Activated T-helper 2 cell treated with anti-CD3 and anti-CD28 coated beads, Interferon-gamma antibody, Interleukin-2, Interleukin-4, amounts not matched to agents 10 μg/mL and 5 μg/mL and 100 μg/mL, durations not matched to agents 14 hours and 24 hours and 36 hours (primary cell): ENCODE measurements at regions not wholly inside any gene's neighbourhood (a gene's known extent, or its start where the extent isn't known, plus 50 kb on each side); places are given as distances from the start of the nearest gene placed in this dataset.

Experiments
- DNase-seq: peaks from one replicate; pipeline ENCODE4 v3.0.0; 2021; ENCODE audit warnings: low spot score
- H3K27ac Mint-ChIP-seq: one replicate; pipeline ENCODE4 v1.8.0; 2021; ENCODE audit warnings: mixed read lengths
- H3K27me3 Mint-ChIP-seq: one replicate; pipeline ENCODE4 v1.8.0; 2021; ENCODE audit warnings: low read depth, mixed read lengths
- H3K36me3 Mint-ChIP-seq: one replicate; pipeline ENCODE4 v1.8.0; 2021; ENCODE audit warnings: low read depth, mixed read lengths
- H3K4me1 Mint-ChIP-seq: one replicate; pipeline ENCODE4 v1.8.0; 2021; ENCODE audit warnings: low read depth, mixed read lengths
- H3K4me3 Mint-ChIP-seq: one replicate; pipeline ENCODE4 v1.8.0; 2021; ENCODE audit warnings: low read depth, mild to moderate bottlenecking, moderate library complexity, mixed read lengths
- H3K9me3 Mint-ChIP-seq: one replicate; pipeline ENCODE4 v1.8.0; 2021; ENCODE audit warnings: mixed read lengths
- intact Hi-C: fragments of 100-400 bp; cut with micrococcal nuclease; formaldehyde crosslinking; loops from one replicate; pipeline ENCODE4 v1.15.1; 2023

GRCh38 chr16:65991149-65991701 is 375.3 kb upstream of the CDH5 start:
- intact Hi-C loops = no loop called here
- no peaks in the 10 kb centered on the region for H3K9me3 Mint-ChIP-seq
- no peak overlapping the region for H3K27ac Mint-ChIP-seq

GRCh38 chr16:65989861-65990604 is 376.5 kb upstream of the CDH5 start:
- H3K4me3 Mint-ChIP-seq = no peak overlapping the region
- no peaks in the 10 kb centered on the region for H3K4me1 Mint-ChIP-seq
- H3K9me3 Mint-ChIP-seq = no peaks in the 10 kb centered on the region
- intact Hi-C loops = no loop called here
- H3K27ac Mint-ChIP-seq = no peak overlapping the region
- H3K27me3 Mint-ChIP-seq = no peaks in the 10 kb centered on the region
- no peak for DNase-seq
- no peaks in the 10 kb centered on the region for H3K36me3 Mint-ChIP-seq

More at GRCh38 chr16:65991149-65991701, 375.3 kb upstream of the CDH5 start:
- H3K36me3 Mint-ChIP-seq = no peaks in the 10 kb centered on the region
- H3K27me3 Mint-ChIP-seq = no peaks in the 10 kb centered on the region
- H3K4me3 Mint-ChIP-seq = no peak overlapping the region
- no peaks in the 10 kb centered on the region for H3K4me1 Mint-ChIP-seq
- DNase-seq = no peak

DNA sequence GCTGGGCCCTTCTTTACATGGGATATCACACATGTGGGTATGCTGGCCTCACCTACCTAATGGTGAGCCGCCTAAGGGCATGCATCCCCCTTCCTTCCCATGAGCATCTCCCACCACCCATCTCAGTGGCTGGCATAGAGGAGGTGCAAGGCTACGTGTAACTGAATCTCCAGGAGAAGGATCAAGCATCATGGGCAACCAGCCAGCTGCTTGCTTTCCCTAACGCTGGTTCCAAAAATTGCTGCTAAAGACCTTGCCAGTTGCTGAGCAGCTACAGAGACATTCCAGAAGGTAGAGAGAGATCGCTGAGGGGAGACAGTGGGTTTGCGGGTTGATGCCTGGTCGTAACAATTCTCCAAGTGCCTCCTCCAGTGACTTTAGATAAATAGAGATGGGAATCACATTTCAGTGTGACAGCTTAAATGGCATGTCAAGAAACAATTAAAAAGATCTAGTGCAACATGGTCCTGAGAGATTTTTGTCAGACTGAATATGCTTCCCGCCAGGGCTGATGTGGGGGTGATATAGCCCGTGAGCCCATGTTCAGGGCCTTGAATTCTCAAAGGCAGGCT is 378.4 kb upstream of the CDH5 start:
- Mint-ChIP-seq H3K4me1 (no peaks in the 10 kb centered on the region), H3K4me3 (no peak overlapping the region), H3K27ac (no peak overlapping the region), H3K9me3 (no peaks in the 10 kb centered on the region), H3K36me3 (no peaks in the 10 kb centered on the region), H3K27me3 (no peaks in the 10 kb centered on the region)
- intact Hi-C loops = no loop called here
- no peak for DNase-seq

- no peaks in the 10 kb centered on the region for H3K4me1 Mint-ChIP-seq
- no peak overlapping the region for H3K27ac Mint-ChIP-seq
- no peaks in the 10 kb centered on the region for H3K9me3 Mint-ChIP-seq
- no peaks in the 10 kb centered on the region for H3K27me3 Mint-ChIP-seq
- no peak overlapping the region for H3K4me3 Mint-ChIP-seq
- no peaks in the 10 kb centered on the region for H3K36me3 Mint-ChIP-seq
- no peak for DNase-seq
- intact Hi-C loops = no loop called here
These were observed 382.2 kb upstream of the CDH5 start for GRCh38 chr16:65984296-65984695.

DNA sequence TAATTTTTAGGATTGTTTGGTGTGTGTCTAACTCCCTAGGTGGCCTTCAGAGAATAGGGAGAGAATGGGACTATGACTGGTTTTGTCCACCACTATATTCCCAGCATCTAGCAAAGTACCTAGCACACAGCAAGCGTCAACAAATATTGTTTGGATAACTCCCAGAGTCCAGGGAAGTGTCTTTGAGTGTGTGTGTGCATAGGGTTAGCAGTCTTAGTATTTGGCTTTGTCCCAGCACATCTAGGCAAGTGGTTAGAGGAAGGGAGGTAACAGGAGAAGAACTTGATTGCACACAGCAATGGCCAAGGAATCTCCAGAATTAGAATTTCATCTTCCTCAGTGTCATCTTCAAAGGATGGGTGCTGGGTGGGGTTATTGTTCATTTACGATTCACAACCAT is 385.4 kb upstream of the CDH5 start:
- H3K4me1 Mint-ChIP-seq = no peaks in the 10 kb centered on the region
- DNase-seq = no peak
- H3K4me3 Mint-ChIP-seq = no peak overlapping the region
- no peak overlapping the region for H3K27ac Mint-ChIP-seq
- H3K27me3 Mint-ChIP-seq = no peaks in the 10 kb centered on the region
- H3K36me3 Mint-ChIP-seq = no peaks in the 10 kb centered on the region
- intact Hi-C loops = no loop called here
- peaks cover 3% of the 10 kb centered on the region for H3K9me3 Mint-ChIP-seq

GRCh38 chr16:65975049-65975708 is 391.3 kb upstream of the CDH5 start:
- Mint-ChIP-seq H3K4me3 (no peak overlapping the region), H3K36me3 (no peaks in the 10 kb centered on the region), H3K27me3 (no peaks in the 10 kb centered on the region), H3K27ac (no peak overlapping the region), H3K4me1 (no peaks in the 10 kb centered on the region), H3K9me3 (peaks cover 6% of the 10 kb centered on the region)
- intact Hi-C loops = no loop called here
- DNase-seq = no peak

DNA sequence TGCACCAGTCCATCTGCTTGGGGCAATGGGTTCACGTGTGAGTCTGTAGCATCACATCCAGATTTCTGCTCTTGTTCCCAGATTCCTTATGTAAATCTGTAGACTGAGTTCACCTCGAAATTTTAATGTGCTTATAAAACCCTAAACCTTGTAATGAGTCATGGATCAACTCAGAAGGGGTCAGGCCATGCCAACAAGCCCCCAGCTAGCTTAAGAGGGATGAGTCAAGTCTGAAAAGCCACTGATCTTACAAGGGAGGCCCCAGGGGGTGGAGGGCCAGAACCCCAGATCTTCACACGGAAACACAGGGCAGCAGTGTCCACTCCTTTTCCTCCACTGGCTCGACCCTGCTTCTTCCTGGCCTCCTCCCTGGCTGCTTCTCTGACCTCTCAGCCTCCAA is 399.1 kb upstream of the CDH5 start:
- H3K4me1 Mint-ChIP-seq = no peaks in the 10 kb centered on the region
- no peaks in the 10 kb centered on the region for H3K27me3 Mint-ChIP-seq
- H3K27ac Mint-ChIP-seq = no peak overlapping the region
- H3K36me3 Mint-ChIP-seq = no peaks in the 10 kb centered on the region
- DNase-seq = no peak
- intact Hi-C loops = no loop called here
- H3K9me3 Mint-ChIP-seq = no peaks in the 10 kb centered on the region
- no peak overlapping the region for H3K4me3 Mint-ChIP-seq

DNA sequence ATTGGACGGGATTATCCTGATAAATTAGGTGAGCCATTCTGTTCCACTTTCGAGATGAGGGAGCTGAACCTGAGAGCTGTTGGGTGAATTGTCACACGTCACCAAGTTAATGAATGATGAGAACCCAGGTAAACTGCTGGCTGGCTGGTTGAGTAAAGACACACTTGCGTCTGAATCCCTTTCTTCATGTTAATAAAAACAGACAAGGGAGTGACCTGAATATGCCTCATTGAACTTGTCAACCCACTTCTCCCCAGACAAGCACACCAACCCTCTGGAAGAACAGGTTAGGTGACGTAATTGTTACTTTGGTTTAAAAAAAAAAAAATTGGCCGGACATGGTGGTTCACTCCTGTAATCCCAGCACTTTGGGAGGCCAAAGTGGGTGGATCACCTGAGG is 400.9 kb upstream of the CDH5 start:
- Mint-ChIP-seq H3K36me3 (no peaks in the 10 kb centered on the region), H3K9me3 (no peaks in the 10 kb centered on the region), H3K4me1 (no peaks in the 10 kb centered on the region), H3K27me3 (no peaks in the 10 kb centered on the region), H3K4me3 (no peak overlapping the region), H3K27ac (no peak overlapping the region)
- no peak for DNase-seq
- intact Hi-C loops = no loop called here

DNA sequence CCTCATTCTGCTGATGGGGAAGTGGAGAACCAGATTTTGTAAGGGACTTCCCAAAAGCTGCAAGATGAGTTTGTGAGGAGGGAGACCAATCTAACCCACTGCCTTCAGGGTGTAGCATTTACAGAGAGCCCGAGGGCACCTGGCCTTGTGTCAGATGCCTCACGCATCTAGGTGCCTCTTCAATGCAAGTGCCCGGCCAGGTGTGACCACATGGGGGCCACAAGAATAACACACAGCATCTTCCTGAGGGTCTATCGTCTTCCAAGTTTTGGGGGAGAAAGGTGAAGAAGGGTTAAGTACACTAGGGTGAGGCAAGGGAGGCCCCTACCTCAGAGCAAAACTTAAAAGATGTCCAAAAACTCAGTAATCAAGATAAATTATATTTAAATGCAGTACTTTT is 401.7 kb upstream of the CDH5 start:
- no peak overlapping the region for H3K27ac Mint-ChIP-seq
- H3K4me3 Mint-ChIP-seq = no peak overlapping the region
- H3K9me3 Mint-ChIP-seq = no peaks in the 10 kb centered on the region
- intact Hi-C loops = no loop called here
- H3K36me3 Mint-ChIP-seq = no peaks in the 10 kb centered on the region
- no peaks in the 10 kb centered on the region for H3K4me1 Mint-ChIP-seq
- DNase-seq = no peak
- H3K27me3 Mint-ChIP-seq = no peaks in the 10 kb centered on the region

DNA sequence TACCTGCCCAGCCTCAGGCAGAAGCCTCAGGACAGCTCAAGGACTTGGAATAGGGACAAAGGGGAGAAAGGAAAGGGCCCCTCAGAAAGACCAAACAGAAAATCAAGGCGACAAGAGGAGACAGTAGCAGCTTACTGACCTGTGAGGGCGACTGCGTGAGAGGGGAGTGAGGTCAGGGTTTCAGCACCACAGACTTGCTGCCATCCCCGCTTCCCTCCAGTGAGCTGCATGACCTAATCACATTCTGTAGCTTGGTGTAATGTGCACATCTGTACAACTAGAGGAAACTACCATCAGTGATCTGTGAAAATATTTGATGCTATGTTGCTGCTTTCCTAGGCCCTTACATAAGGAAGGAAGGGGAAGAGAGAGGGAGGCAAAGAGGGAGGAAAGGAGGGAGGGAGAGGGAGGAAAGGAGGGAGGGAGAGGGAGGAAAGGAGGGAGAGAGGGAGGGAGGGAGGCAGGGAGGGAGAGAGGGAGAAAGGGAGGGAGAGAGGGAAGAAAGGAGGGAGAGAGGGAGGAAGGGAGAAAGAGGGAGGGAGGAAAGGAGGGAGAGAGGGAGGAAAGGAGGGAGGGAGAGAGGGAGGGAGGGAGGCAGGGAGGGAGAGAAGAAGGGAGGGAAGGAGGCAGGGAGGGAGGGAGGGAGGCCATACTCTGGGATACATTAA is 404.9 kb upstream of the CDH5 start:
- no peak overlapping the region for H3K27ac Mint-ChIP-seq
- no peaks in the 10 kb centered on the region for H3K4me1 Mint-ChIP-seq
- intact Hi-C loops = no loop called here
- no peak overlapping the region for H3K4me3 Mint-ChIP-seq
- DNase-seq = no peak
- no peaks in the 10 kb centered on the region for H3K9me3 Mint-ChIP-seq
- no peaks in the 10 kb centered on the region for H3K36me3 Mint-ChIP-seq
- no peaks in the 10 kb centered on the region for H3K27me3 Mint-ChIP-seq

DNA sequence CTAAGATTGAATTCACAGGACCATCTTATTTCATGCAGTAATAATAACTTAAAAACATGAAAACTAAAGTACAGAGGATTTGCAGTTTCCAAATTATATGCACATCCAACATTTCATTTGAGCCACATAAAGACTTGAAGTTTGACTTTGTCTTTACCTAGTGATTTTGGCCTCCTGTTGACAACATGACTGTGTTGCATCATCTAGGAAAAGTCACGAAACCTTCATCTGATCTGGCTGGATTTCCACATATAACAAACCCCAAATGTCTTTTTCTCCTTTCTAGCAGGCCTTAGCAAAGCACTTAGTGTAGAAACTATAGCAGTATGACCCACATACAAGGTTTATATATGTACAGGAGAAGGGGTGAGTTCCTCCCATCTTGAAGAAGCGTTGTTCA is 406.5 kb upstream of the CDH5 start:
- Mint-ChIP-seq H3K27me3 (no peaks in the 10 kb centered on the region), H3K4me1 (no peaks in the 10 kb centered on the region), H3K9me3 (no peaks in the 10 kb centered on the region), H3K27ac (no peak overlapping the region), H3K36me3 (no peaks in the 10 kb centered on the region), H3K4me3 (no peak overlapping the region)
- no peak for DNase-seq
- intact Hi-C loops = no loop called here

GRCh38 chr16:65958086-65958485 is 408.4 kb upstream of the CDH5 start:
- Mint-ChIP-seq H3K27ac (no peak overlapping the region), H3K9me3 (no peaks in the 10 kb centered on the region), H3K27me3 (no peaks in the 10 kb centered on the region), H3K4me3 (no peak overlapping the region), H3K36me3 (no peaks in the 10 kb centered on the region), H3K4me1 (no peaks in the 10 kb centered on the region)
- no peak for DNase-seq
- intact Hi-C loops = no loop called here

DNA sequence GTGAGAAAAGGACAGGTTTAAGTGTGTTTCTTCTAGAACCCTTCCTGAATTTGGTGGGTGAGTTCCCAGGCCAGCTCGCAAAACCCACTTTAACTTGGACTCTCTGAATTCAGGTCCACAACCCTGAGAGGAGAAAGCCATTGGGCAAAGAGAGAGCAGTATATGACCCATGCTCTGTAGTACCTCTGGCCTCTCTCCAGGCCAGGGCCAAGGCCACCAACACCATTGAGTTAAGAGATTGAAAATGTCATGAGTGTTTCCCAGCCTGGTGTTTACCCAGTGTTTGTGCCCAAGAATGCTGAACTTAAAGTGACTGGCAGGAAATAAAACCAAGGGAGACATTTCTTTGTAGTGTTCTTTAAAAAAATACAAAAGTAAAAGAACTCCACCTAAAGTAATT is 410.4 kb upstream of the CDH5 start:
- Mint-ChIP-seq H3K4me3 (no peak overlapping the region), H3K9me3 (no peaks in the 10 kb centered on the region), H3K27me3 (no peaks in the 10 kb centered on the region), H3K4me1 (no peaks in the 10 kb centered on the region), H3K27ac (no peak overlapping the region), H3K36me3 (no peaks in the 10 kb centered on the region)
- intact Hi-C loops = no loop called here
- DNase-seq = no peak
